NCI-H524 treated with DMSO at 0.1 percent for 48 hours (cell line): ENCODE measurements at regions not wholly inside any gene's neighbourhood (a gene's known extent, or its start where the extent isn't known, plus 50 kb on each side); places are given as distances from the start of the nearest gene placed in this dataset.

ENCODE experiments used
- DNase-seq: peaks from one replicate; lab custom pipeline; 2025; lab: John Stamatoyannopoulos, UW

DNA sequence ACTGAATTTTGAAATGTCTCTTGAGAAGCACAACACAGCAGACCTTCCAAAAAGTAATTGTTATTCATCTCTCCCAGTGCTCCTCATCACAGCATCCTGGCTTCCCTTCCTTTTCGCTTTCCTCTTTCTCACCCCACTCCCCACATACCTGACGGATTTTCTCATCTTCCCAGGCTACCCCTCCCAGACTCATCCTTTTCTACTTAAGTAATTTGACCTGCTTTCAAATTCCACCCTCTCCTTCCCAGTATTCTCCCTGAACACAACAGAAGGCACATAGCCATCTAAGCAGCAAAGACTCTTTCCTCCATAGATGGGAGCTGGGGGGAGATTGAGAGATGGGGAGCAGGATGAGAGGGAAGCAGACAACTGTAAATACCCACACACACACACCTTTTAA is 187.1 kb upstream of the STT3B start:
- DNase-seq, result no peak

GRCh38 chr3:31346542-31346979 is 186.2 kb upstream of the STT3B start:
- no peak for DNase-seq

- DNase-seq, result no peak
Observed at GRCh38 chr3:31349001-31349748, 183.6 kb upstream of the STT3B start.

DNA sequence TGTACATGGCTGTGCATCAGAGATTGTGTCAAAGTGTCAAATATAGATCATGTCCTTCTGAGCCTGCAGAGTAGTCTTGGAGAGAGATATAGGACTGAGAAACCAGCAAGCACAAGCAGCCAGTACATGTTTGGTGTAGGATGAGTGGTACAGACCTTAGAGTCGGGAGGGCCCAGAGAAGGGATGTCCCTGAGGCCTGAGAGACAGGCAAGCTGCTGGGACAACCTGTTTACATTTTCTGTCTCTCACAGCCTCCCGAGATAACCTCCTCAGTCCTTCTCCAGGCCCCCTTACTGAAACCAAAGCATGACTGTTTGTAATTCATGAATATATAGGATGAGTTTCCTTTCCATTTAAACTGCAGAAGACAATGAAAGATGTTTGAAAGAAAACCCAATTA is 182.4 kb upstream of the STT3B start:
- DNase-seq, result no peak

DNA sequence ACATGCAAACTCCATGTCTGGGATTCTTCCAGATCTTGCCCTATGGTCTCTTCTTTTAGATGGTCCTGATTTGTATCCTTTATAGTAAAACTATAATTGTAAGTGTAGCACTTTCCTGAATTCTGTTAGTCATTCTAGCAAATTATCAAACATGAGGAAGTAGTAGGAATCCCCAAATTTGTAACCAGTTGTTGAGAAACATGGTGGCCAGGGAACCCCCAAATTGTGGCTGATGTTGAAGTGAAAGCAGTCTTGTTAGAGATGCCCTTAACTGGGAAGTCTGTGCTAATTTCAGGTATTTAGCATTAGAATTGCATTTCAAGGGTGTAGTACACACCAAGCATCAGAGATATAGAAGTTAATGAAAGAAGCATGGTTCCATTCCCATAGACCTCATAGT is 180.4 kb upstream of the STT3B start:
- DNase-seq, result no peak

DNA sequence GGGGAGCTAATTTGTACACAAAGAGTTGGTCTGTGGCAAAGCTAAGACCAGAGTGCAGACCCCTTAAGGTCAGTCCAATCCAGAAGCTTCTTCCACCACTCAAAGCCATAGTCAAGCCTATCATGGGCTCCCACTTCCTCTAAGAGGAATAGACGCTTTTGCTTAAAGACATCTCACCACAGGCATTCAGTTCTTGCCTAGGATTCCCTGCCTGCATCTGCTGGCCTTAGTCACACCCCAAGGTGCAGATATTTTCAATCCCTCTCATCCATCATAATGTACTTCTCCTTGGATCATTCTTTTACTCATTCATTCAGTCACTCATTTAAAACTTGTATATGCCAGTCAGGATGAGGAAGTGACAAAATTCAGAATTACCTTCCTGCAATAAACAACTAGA is 179.6 kb upstream of the STT3B start:
- no peak for DNase-seq

GRCh38 chr3:31354373-31354772 is 178.4 kb upstream of the STT3B start:
- no peak for DNase-seq

DNA sequence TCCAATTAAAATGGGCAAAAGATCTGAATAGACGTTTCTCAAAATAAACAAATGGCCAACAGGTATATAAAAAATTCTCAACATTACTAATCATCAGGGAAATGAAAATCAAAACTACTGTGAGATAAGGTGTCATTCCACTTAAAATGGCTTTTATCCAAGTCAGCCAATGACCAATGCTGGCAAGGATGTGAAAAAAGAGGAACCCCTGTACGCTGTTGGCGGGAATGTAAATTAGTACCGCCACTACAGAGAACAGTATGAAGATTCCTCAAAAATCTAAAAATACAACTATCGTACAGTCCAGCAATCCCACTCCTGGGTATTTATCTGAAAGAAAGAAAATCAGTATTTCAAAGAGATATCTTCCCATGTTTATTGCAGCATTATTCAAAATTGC is 176.9 kb upstream of the STT3B start:
- no peak for DNase-seq

DNA sequence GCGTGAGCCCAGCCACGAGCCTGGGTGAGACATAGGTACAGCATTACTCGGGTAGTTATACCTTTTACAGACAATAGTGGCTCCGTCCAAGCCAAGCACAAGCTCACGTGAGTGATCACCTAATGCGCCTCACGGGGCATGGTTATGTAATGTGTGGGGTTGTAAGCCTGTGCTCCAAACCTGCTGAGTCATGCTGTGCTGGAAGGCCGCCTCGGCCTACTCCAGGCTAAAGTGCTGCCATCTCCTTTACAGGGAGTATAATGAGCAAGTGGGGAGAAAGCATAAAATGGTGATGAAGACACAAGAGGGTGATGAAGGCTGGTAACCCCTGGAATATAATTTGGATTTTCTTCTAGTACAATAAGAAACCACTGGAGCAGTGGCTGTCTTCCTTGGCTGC is 175.8 kb upstream of the STT3B start:
- DNase-seq, result no peak

DNA sequence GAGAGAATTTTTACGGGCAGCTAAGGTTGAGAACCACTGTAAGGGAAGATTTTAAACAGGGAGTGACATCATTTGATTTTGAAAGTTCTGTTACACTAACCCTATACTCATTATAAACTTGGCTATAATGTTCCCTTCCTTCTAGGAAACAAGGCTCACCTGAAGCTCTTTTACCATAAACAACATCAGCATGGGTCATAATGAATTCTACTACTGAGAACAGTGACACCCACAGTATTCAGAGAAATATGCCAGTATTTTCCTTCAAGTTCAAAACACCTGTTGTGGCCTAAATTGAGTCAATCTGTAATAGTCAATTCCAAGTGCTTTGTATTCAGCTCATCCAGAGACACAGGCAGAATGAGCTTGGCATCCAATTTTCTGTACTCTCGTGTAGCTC is 175.3 kb upstream of the STT3B start:
- no peak for DNase-seq

- DNase-seq, result no peak
Observed at GRCh38 chr3:31358473-31359070, 174.2 kb upstream of the STT3B start.

DNA sequence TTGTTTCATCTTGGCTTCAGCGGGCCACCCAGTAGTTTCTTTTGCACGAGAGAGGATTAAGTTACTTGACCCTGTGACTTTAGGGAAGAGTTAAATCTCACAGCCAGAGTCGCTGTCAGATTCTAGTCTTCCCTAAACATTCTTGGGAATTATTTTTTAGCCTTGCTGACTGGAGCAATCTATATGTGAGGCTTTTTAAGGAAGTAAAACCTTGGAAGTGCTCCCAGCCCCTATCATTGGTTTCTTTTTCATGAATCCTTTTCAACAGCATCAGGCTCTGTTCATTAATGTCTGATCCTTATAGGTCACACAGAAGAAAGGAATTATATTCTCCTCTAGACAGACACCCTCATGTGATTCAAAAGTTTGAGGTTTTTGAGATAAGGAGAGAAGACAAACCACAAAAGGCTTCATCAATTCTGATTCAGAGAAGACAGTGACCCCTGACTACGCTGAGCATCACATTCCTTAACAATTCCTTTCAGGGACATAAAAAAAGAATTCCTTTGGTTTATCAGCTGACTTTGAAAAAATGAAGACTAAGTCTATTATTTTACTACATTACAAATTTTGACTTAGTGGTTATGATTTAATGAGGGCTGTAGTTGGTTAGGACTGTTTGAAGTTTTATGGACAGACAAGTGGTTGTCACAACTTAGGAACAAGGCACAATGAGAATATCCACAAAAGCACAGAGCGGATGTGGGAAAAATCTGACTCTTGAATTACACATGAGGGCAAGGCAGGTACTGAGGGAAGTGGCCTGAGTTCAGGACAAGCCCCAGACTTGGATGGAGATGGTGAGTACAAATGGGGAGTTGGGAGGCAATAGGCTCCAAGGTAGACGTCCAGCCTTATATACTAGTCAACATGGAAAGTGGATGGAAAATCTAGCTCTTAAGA is 171.1 kb upstream of the STT3B start:
- no peak for DNase-seq

- DNase-seq, result no peak
Observed at GRCh38 chr3:31364188-31364587, 168.5 kb upstream of the STT3B start.

GRCh38 chr3:31364711-31365110 is 168.0 kb upstream of the STT3B start:
- no peak for DNase-seq

GRCh38 chr3:31367518-31367917 is 165.2 kb upstream of the STT3B start:
- no peak for DNase-seq

- no peak for DNase-seq
Observed at GRCh38 chr3:31369637-31370379, 162.9 kb upstream of the STT3B start.

GRCh38 chr3:31370380-31370666 is 162.4 kb upstream of the STT3B start:
- no peak for DNase-seq

DNA sequence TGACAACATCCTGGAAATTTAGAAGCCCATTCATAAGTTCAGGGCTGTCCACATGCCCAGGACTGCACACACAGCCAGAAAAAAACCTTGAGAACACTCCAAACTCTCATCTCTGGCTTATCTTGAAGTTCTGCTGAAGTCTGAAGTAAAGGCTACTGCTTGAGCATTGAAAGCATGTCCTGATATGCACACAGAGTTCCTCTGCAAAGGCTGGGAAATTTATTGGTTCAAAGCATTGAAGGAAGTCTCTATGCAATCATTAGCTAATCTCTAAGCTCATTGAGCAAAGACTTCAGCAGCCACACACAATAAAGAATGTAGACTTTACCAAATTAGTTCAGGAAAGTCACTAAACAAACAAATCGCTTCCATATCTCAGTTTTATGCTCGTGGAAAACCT is 162.0 kb upstream of the STT3B start:
- no peak for DNase-seq

- no peak for DNase-seq
Observed at GRCh38 chr3:31371484-31372177, 161.1 kb upstream of the STT3B start.

- DNase-seq, result no peak
Observed at GRCh38 chr3:31373681-31374080, 159.0 kb upstream of the STT3B start.

DNA sequence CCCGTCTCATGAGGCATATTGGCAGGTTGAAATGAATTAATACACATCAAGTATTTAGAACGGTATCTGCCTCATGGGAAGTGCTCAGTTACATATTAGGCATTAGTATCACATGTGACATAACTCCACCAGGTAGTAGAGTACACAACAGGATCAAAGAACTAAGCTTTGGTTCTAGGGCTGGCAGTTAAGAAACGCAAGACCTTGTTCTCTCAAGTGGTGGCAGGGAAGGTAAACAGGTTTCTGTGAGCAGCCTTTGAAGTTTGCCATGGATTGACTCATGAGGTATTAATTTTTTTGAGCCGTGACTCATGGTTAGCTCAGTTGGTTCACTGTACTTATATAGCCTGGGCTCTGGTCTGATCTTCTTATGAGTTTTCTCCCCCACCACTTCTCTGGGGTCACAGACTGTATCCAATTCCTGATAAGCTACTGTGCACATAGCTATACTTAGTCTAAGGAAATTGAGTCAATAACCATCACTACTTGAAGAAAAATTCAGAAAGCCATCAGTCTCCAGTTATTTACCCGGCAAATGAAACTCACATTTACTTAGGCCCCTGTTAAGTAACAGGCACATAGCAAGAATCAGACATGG is 155.6 kb upstream of the STT3B start:
- DNase-seq, result no peak
